ENCODE measurements at regions not wholly inside any gene's neighbourhood (a gene's known extent, or its start where the extent isn't known, plus 50 kb on each side); places are given as distances from the start of the nearest gene placed in this dataset.

GRCh38 chr4:147014946-147015345 is 69.3 kb upstream of the TTC29 start:
- no peak for TF ChIP-seq CTCF (optimal IDR thresholded peaks at IDR 0.05 in 1 of 3, IDR thresholded peaks at IDR 0.05 in 1 of 3, conservative IDR thresholded peaks at IDR 0.05 in 1 of 3; ENCODE audit: extremely low read depth in 1 of 3, insufficient read depth in 2 of 3, low read length in 3 of 3)
- no peak for TF ChIP-seq EZH2 (IDR thresholded peaks at IDR 0.05; ENCODE audit: low read length)
